LNCAP (cell line): ENCODE measurements at regions not wholly inside any gene's neighbourhood (a gene's known extent, or its start where the extent isn't known, plus 50 kb on each side); places are given as distances from the start of the nearest gene placed in this dataset.

Experiments used
- TF ChIP-seq, protein P1 (sequence below): fragments of 450-650 bp; IDR thresholded peaks from 2 replicates; pipeline ENCODE4 v1.5.1; 2017; ENCODE audit warnings: mild to moderate bottlenecking

DNA sequence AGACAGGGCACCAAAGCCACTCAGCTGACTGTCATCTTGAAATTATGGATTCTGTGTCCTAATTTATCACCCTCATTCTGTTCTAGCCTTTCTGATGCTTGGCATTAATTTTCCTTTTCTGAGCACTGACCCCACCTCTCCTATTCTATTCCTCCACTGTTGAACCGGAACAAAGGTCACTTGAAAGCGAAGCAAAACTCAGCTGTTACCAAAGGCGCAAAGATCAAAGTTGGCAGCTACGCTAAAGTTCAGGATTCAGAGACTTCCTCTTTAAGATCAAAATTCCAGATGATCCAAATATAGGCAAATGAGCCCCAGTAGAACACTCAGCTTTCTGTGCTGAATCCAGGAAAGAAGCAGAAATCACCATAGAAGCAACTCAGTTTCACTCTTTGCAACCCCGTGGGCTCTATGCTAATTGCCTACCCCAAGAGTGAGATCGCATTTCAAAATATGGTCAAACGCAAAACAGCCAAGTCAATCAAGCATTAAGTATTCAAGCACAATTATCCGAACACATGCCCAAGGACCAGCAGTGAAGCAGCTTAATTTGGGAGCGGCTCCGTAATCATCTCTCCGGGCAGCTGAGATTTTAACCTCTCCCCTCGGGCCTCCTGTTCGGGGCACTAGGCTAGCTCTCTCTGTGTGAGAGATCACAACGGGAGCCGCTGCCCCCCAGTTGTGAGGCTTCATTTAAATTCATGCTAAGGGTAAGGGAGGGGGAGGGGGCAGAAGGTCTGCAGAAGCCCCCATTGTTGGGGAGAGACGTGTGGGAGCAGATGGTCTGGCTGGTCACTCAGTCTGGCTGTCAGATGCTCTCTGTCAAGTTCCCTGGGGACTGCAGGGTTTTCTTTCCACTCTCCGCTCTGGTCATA lies 288.6 kb downstream of the ELAVL2 start:
- TF ChIP-seq, protein P1, sequence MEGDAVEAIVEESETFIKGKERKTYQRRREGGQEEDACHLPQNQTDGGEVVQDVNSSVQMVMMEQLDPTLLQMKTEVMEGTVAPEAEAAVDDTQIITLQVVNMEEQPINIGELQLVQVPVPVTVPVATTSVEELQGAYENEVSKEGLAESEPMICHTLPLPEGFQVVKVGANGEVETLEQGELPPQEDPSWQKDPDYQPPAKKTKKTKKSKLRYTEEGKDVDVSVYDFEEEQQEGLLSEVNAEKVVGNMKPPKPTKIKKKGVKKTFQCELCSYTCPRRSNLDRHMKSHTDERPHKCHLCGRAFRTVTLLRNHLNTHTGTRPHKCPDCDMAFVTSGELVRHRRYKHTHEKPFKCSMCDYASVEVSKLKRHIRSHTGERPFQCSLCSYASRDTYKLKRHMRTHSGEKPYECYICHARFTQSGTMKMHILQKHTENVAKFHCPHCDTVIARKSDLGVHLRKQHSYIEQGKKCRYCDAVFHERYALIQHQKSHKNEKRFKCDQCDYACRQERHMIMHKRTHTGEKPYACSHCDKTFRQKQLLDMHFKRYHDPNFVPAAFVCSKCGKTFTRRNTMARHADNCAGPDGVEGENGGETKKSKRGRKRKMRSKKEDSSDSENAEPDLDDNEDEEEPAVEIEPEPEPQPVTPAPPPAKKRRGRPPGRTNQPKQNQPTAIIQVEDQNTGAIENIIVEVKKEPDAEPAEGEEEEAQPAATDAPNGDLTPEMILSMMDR, result no peak

- TF ChIP-seq, protein P1, result no peak
Measured at GRCh38 chr9:23538067-23538402, 288.0 kb downstream of the ELAVL2 start.

GRCh38 chr9:23538461-23539003 lies 287.5 kb downstream of the ELAVL2 start:
- TF ChIP-seq, protein P1, result no peak

DNA sequence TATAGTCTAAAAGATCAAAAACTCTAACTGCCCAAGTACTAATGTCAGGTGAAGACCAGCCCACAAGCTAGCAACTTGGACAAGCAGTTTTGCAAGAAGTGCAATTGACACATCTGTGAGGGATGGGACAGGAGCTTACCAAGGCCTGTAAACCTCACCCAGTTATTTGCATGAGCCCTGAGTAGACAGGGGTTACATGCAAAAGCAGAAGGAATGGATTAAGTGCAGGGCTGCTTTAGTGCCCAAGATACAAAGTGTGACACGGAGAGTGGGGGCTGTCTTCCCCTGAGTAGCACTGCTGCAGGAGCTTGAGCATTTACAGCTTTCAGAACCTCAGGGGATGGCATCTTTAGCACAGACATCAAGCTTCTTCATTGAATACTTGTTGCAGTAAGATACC lies 286.7 kb downstream of the ELAVL2 start:
- TF ChIP-seq, protein P1, result no peak

- TF ChIP-seq, protein P1, result no peak
Measured at GRCh38 chr9:23541976-23542375, 284.1 kb downstream of the ELAVL2 start.

DNA sequence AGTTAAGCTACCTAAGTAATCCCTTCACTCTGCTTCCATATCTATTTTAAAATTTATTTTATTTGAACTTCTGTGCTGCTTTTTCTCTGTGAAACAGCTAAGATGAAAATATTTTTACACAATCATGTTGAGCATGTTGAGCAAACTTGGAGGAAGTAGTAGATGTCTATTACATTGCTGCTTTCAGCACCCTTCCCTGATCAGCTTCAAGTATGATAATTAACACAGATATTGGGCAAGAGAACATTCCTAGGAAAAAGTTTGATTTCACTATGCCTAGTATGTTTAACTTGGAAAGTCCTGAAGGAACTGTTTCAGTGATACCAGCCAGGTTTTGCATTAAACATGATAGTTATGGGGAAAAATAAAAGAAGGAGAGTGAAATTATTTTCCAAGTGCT lies 283.6 kb downstream of the ELAVL2 start:
- TF ChIP-seq, protein P1, result no peak

GRCh38 chr9:23542927-23543326 lies 283.1 kb downstream of the ELAVL2 start:
- TF ChIP-seq, protein P1, result no peak
